GM12892 (cell line): ENCODE measurements at regions not wholly inside any gene's neighbourhood (a gene's known extent, or its start where the extent isn't known, plus 50 kb on each side); places are given as distances from the start of the nearest gene placed in this dataset.

Experiments
- POLR2A ChIP-seq: IDR thresholded peaks from 2 replicates; pipeline ENCODE4 v1.6.1; 2011; ENCODE audit warnings: low read depth, low read length, control low read depth
- POLR2AphosphoS5 ChIP-seq: IDR thresholded peaks from 2 replicates; pipeline ENCODE4 v1.6.1; 2011; ENCODE audit warnings: low read depth, low read length, control low read depth
- TAF1 ChIP-seq: IDR thresholded peaks from 2 replicates; pipeline ENCODE4 v1.6.1; 2011; ENCODE audit warnings: low read depth, mild to moderate bottlenecking, control low read depth, low read length, borderline replicate concordance

- no peak for TF ChIP-seq TAF1
- TF ChIP-seq POLR2A = no peak
- no peak for TF ChIP-seq POLR2AphosphoS5
Observed at GRCh38 chr2:129135017-129135416, 816.3 kb upstream of the HS6ST1 start.
